Cardiac fibroblast (primary cell): ENCODE measurements at regions not wholly inside any gene's neighbourhood (a gene's known extent, or its start where the extent isn't known, plus 50 kb on each side); places are given as distances from the start of the nearest gene placed in this dataset.
"Not testable (repeated sequence)": the region's sequence is repeated elsewhere in the genome, so short reads cannot be mapped to it uniquely, and the experiment has no call there.

Experiments used
- DNase-seq, 2 donors: peaks; one replicate each; pipeline versions ENCODE4 v3.0.0 to v3.0.0-alpha.2; 2010; ENCODE audit warnings: low read depth in 2 of 2
- H3K4me3 ChIP-seq, 2 donors: replicated peaks in 1 of 2; 1 replicate in 1 of 2; 2 replicates in 1 of 2; pipeline ENCODE4 v1.5.1; 2011; ENCODE audit warnings: low read depth in 2 of 2, low read length in 2 of 2, mild to moderate bottlenecking in 2 of 2, moderate library complexity in 1 of 2
- CTCF ChIP-seq: IDR thresholded peaks from one replicate; pipeline ENCODE4 v1.5.1; 2011; ENCODE audit warnings: low read depth, mild to moderate bottlenecking, low read length, inconsistent platforms

- no peak overlapping the region for H3K4me3 ChIP-seq
- TF ChIP-seq CTCF: no peak
- DNase-seq: no peak
Observed at GRCh38 chr6:119728220-119728750, 378.7 kb upstream of the MAN1A1 start.

- no peak for DNase-seq
- TF ChIP-seq CTCF: no peak
- no peak overlapping the region for H3K4me3 ChIP-seq
Observed at GRCh38 chr6:119727504-119728219, 378.1 kb upstream of the MAN1A1 start.

- not testable (repeated sequence) for DNase-seq, H3K4me3 ChIP-seq
Observed at GRCh38 chr6:119726912-119727311, 377.4 kb upstream of the MAN1A1 start.

- H3K4me3 ChIP-seq: no peak overlapping the region
- DNase-seq: no peak
- no peak for TF ChIP-seq CTCF
Observed at GRCh38 chr6:119726086-119726485, 376.5 kb upstream of the MAN1A1 start.

- H3K4me3 ChIP-seq: no peak overlapping the region
- TF ChIP-seq CTCF: peak; percentile 22
- peak; percentile 12 to 19 for DNase-seq
Observed at GRCh38 chr6:119720160-119720559, 370.6 kb upstream of the MAN1A1 start.

- no peak for DNase-seq
- no peak overlapping the region for H3K4me3 ChIP-seq
- no peak for TF ChIP-seq CTCF
Observed at GRCh38 chr6:119717942-119718341, 368.4 kb upstream of the MAN1A1 start.

GRCh38 chr6:119716668-119717270, 367.2 kb upstream of the MAN1A1 start:
- no peak overlapping the region for H3K4me3 ChIP-seq
- TF ChIP-seq CTCF: no peak
- DNase-seq: no peak
